Astrocyte of the spinal cord (primary cell): ENCODE measurements at regions not wholly inside any gene's neighbourhood (a gene's known extent, or its start where the extent isn't known, plus 50 kb on each side); places are given as distances from the start of the nearest gene placed in this dataset.

Experiments used
- DNase-seq: peaks from one replicate; pipeline ENCODE4 v3.0.0; 2011; ENCODE audit warnings: low read depth, low spot score
- H3K4me3 ChIP-seq: 2 replicates; pipeline ENCODE4 v1.5.1; 2011; ENCODE audit warnings: low read depth, mild to moderate bottlenecking, low read length, moderate library complexity
- in situ Hi-C: cut with HindIII; loops from 2 replicates; pipeline ENCODE4 v1.10.0; 2017; ENCODE audit warnings: low sequenced_read_pairs
- TF ChIP-seq, protein P1 (sequence below): IDR thresholded peaks from 2 replicates; pipeline ENCODE4 v1.5.1; 2012; ENCODE audit warnings: low read depth, mild to moderate bottlenecking, low read length, inconsistent platforms

DNA sequence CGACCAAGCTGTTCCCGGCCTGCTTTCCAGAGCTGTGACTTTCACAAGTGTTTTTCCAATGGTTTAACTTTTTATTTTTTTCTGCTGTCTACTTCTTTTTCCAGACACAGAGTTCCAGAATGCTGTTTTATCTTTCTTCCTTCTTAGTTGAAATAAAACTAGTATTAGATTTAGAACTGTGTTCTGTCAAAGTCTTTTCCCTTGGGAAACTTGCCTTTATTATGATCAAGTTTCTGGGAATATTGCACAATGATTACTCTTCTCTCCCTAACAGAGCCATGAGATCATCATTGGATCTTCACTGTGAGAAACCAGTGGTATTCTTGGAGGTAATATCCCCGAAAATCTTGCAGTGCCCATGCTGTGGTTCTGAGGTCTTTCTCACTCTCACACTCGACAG, 104.9 kb upstream of the KCND2 start:
- no peak overlapping the region for H3K4me3 ChIP-seq
- TF ChIP-seq, protein P1, sequence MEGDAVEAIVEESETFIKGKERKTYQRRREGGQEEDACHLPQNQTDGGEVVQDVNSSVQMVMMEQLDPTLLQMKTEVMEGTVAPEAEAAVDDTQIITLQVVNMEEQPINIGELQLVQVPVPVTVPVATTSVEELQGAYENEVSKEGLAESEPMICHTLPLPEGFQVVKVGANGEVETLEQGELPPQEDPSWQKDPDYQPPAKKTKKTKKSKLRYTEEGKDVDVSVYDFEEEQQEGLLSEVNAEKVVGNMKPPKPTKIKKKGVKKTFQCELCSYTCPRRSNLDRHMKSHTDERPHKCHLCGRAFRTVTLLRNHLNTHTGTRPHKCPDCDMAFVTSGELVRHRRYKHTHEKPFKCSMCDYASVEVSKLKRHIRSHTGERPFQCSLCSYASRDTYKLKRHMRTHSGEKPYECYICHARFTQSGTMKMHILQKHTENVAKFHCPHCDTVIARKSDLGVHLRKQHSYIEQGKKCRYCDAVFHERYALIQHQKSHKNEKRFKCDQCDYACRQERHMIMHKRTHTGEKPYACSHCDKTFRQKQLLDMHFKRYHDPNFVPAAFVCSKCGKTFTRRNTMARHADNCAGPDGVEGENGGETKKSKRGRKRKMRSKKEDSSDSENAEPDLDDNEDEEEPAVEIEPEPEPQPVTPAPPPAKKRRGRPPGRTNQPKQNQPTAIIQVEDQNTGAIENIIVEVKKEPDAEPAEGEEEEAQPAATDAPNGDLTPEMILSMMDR: no peak
- in situ Hi-C loops: no loop called here
- no peak for DNase-seq

DNA sequence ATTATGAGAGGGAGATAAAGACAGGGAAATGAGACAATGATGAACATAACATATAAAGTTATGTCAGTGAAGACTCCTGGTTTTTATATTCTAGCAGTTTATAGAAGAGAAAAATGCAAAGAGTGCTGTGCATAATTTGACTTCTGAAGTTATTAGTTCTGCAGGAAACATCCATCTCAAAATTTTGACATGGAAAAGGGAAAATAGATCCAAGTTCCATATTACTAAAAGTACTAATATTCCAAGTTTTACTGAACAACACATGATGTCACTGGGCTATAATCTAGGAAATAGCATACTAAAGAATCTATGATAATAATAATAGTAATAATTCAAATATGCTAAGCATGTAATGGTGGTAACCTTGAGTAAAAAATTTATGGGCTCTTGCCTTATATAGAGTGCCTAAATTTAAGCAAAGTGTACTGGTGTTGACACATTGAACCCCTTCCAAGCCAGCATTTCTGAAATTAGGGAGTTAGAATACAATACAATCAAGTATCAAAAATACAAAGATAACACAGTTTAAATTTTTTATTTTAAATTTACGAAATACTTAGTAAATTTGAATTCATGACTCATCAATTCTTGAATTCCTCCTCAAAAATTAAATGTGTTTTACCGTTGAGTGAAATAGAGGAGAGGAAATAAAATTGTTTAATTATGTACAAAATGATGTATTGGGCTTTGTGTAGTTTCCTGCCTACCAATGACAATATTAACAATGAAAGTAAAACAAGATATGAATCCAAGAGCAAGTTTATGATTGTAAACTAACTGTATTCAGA, 102.8 kb upstream of the KCND2 start:
- TF ChIP-seq, protein P1: no peak
- in situ Hi-C loops: no loop called here
- H3K4me3 ChIP-seq: no peak overlapping the region
- DNase-seq: no peak

DNA sequence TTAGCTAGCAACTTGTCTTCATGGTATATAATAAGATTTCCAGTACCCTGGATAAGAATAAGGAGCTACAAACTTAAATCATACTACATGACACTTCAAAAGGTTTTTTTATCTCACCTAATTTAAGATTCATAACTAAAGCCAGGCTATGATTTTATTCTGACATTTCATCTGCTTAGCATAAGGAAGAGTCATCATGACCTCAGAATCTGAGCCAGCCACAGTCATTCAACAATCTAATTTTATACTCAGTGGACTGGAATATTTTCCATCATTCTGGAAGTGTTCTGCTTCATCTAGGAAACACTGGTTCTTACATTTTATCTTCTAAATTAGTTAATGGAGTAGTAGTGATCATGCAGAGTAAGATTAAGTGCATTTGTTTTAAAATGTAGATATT, 102.1 kb upstream of the KCND2 start:
- TF ChIP-seq, protein P1: no peak
- no peak for DNase-seq
- H3K4me3 ChIP-seq: no peak overlapping the region
- in situ Hi-C loops: no loop called here

DNA sequence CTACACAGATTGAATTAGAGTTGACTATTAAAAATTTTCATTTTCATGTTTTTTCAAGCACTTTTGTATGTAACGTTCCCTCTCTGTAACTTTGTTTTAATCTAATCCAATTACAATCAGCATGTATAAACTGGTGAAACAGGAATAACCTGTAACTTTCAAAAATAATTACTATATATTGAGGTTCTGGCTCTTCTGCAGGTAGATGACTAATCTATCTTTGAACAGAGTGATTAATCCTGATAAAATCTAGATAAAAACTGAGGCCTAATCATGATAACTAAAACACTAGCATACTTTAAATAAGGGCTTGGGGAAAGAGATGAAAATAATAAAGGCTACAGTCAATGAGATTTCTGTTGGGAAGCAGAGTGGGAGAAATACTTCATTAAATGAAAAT, 101.6 kb upstream of the KCND2 start:
- no peak for DNase-seq
- TF ChIP-seq, protein P1: no peak
- in situ Hi-C loops: no loop called here
- H3K4me3 ChIP-seq: no peak overlapping the region

DNA sequence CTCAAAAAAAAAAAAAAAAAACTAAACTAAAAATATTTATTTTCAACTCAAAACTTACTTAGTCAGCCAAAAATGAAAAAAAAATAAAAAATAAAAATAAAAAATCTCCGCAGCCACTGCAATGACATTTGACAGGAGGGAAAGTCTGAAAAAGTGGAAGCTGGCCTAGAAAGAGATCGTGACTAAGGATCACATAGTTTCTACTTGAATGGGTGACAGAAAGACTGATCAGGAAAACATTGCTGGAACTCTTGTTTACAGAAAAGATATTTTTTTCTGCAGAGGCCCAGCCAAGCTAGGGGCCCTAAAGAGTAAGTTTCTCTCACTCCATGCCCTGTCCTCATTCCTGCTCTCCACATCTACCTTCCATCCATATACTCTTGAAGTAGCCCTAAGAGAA, 92.8 kb upstream of the KCND2 start:
- no peak overlapping the region for H3K4me3 ChIP-seq
- TF ChIP-seq, protein P1: no peak
- no peak for DNase-seq
- in situ Hi-C loops: no loop called here

DNA sequence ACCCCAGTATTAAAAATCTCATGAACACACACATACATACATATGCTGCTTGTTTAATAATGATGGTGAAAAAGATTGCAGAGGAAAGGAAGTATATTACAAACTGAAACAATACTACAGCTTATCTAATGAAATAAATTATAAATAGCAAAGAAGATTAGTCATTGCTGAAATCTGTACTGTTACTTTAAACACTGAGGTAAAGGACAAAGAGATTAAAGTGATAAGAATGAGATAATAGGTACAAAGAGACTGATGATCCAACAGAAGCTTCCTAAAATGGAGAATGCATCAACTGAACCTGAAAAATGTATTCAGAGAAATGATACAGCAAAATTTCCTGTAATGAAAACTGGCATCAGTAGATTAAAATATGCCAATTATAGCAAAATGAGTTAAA, 91.5 kb upstream of the KCND2 start:
- TF ChIP-seq, protein P1: no peak
- no peak overlapping the region for H3K4me3 ChIP-seq
- no peak for DNase-seq
- in situ Hi-C loops: no loop called here
